Tibial nerve (tissue), 4 donors: ENCODE measurements at regions not wholly inside any gene's neighbourhood (a gene's known extent, or its start where the extent isn't known, plus 50 kb on each side); places are given as distances from the start of the nearest gene placed in this dataset.

Experiments used
- DNase-seq, 2 donors: peaks; one replicate each; pipeline ENCODE4 v3.0.0-alpha.2; 2019; ENCODE audit warnings: low spot score in 2 of 2
- H3K27ac ChIP-seq, 4 donors: fragments of 200-600 bp; sonication (generic) in 3 of 4; one replicate each; pipeline ENCODE4 v1.5.1; 2017 to 2019; ENCODE audit warnings: mild to moderate bottlenecking in 1 of 4
- H3K27me3 ChIP-seq, 2 donors: fragments of 200-600 bp; sonication (generic) in 1 of 2; one replicate each; pipeline versions ENCODE4 v1.5.1 to v1.6.0; 2017 to 2019
- H3K36me3 ChIP-seq, 3 donors: fragments of 200-600 bp; sonication (generic); one replicate each; pipeline ENCODE4 v1.5.1; 2018 to 2019
- H3K4me1 ChIP-seq, 4 donors: fragments of 200-600 bp; sonication (generic) in 3 of 4; one replicate each; pipeline ENCODE4 v1.5.1; 2017 to 2019
- H3K4me3 ChIP-seq, 4 donors: fragments of 200-600 bp; sonication (generic) in 3 of 4; one replicate each; pipeline ENCODE4 v1.5.1; 2017 to 2019; ENCODE audit warnings: mild to moderate bottlenecking in 1 of 4, moderate library complexity in 1 of 4
- H3K9me3 ChIP-seq, 4 donors: fragments of 200-600 bp; sonication (generic) in 3 of 4; one replicate each; pipeline ENCODE4 v1.5.1; 2017 to 2019
- CTCF ChIP-seq, 5 experiments: fragments of 200-600 bp in 3 of 5; fragments of 450-650 bp in 2 of 5; sonication (generic) in 3 of 5; IDR thresholded peaks; one replicate each; pipeline ENCODE4 v1.5.1; 2016 to 2019; ENCODE audit warnings: antibody characterized with exemption in 5 of 5, mild to moderate bottlenecking in 3 of 5, moderate library complexity in 2 of 5
- EP300 ChIP-seq, 2 donors: sonication (generic); formaldehyde crosslinking; IDR thresholded peaks; one replicate each; pipeline ENCODE4 v1.6.1; 2017; ENCODE audit warnings: antibody characterized with exemption in 2 of 2, mild to moderate bottlenecking in 1 of 2
- POLR2A ChIP-seq, 2 donors: fragments of 450-650 bp; IDR thresholded peaks; one replicate each; pipeline ENCODE4 v1.6.1; 2017; ENCODE audit warnings: antibody characterized with exemption in 2 of 2, mild to moderate bottlenecking in 2 of 2, moderate library complexity in 2 of 2
- WGBS, 2 donors: methylation state at CpG; one replicate each; pipeline ENCODE4 v1.1.5; 2018; 5-methylcytosine and 5-hydroxymethylcytosine counted together

- DNase-seq = no peak
- no peak for TF ChIP-seq CTCF (IDR thresholded peaks at IDR 0.05)
- TF ChIP-seq EP300 (IDR thresholded peaks at IDR 0.05) = no peak
- Histone ChIP-seq H3K4me1 (no peaks in the 10 kb centered on the region), H3K27me3 (peaks cover 0 to 6% of the 10 kb centered on the region in 2 donors), H3K4me3 (no peak overlapping the region), H3K9me3 (no peaks in the 10 kb centered on the region), H3K27ac (no peak overlapping the region), H3K36me3 (no peaks in the 10 kb centered on the region)
- WGBS, 2 donors = 54 to 61% methylated on average over 8 of the region's 8 CpGs
These were observed 168.2 kb downstream of the MN1 start for GRCh38 chr22:27633296-27633871.

- no peak for TF ChIP-seq POLR2A (IDR thresholded peaks at IDR 0.05)
- TF ChIP-seq EP300 (IDR thresholded peaks at IDR 0.05) = no peak
- TF ChIP-seq CTCF (IDR thresholded peaks at IDR 0.05) = no peak
- no peak overlapping the region for H3K4me3 ChIP-seq
- H3K27me3 ChIP-seq = peaks cover 0 to 6% of the 10 kb centered on the region in 2 donors
- no peaks in the 10 kb centered on the region for H3K9me3 ChIP-seq
- DNase-seq = no peak
- no peaks in the 10 kb centered on the region for H3K36me3 ChIP-seq
- no peaks in the 10 kb centered on the region for H3K4me1 ChIP-seq
- H3K27ac ChIP-seq = no peak overlapping the region
- WGBS, 2 donors = 84 to 89% methylated on average over 16 to 17 of the region's 17 CpGs
These were observed 167.4 kb downstream of the MN1 start for GRCh38 chr22:27634043-27634740.

DNA sequence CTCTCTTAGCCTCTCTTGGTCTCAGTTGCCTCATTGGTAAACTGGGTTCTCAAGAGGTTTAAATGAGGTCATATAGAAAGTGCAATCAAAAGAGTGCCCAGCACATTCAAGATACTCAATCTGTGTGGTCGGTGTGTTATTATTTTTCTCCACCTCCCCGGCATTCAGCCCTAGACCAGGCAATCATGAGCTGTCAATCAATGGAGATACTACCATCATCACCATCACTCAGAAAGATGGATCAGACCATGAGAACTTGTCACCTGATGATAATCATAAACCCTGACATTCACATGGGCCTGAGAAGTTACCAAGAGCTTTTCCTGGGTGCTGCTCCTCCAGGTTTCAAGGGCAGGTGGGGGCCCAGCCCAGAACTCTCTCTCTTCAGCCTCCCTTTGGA is 166.1 kb downstream of the MN1 start:
- H3K4me1 ChIP-seq = no peaks in the 10 kb centered on the region
- peaks cover 0 to 6% of the 10 kb centered on the region in 2 donors for H3K27me3 ChIP-seq
- TF ChIP-seq CTCF (IDR thresholded peaks at IDR 0.05) = no peak
- TF ChIP-seq POLR2A (IDR thresholded peaks at IDR 0.05) = no peak
- TF ChIP-seq EP300 (IDR thresholded peaks at IDR 0.05) = no peak
- no peak overlapping the region for H3K4me3 ChIP-seq
- H3K27ac ChIP-seq = no peak overlapping the region
- H3K9me3 ChIP-seq = no peaks in the 10 kb centered on the region
- no peak for DNase-seq
- WGBS, 2 donors = 74 to 84% methylated on average over 2 of the region's 2 CpGs
- no peaks in the 10 kb centered on the region for H3K36me3 ChIP-seq

DNA sequence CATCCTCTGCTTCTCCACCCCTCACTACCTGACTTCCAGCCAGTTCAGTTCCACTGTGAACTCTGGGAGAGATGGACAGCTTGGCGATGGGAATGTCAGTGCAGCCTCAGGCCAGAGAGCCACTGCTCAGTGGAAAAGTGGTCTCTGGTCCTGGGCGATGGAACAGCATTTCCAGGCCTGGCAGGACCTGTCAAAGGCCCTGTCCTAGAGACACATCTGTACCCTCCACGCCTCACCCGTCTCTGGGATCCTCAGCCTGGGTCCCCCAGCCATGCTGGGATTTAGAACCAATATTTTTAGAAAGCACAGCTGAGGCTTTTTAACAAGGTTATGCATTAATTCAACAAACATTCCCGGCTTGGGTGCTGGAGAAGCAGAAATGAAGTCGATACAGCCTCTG is 165.7 kb downstream of the MN1 start:
- no peaks in the 10 kb centered on the region for H3K9me3 ChIP-seq
- no peaks in the 10 kb centered on the region for H3K36me3 ChIP-seq
- peaks cover 0 to 6% of the 10 kb centered on the region in 2 donors for H3K27me3 ChIP-seq
- no peak for TF ChIP-seq POLR2A (IDR thresholded peaks at IDR 0.05)
- TF ChIP-seq CTCF (IDR thresholded peaks at IDR 0.05) = no peak
- TF ChIP-seq EP300 (IDR thresholded peaks at IDR 0.05) = no peak
- peaks cover 0 to 2% (median under 1%) of the 10 kb centered on the region in 4 donors for H3K4me1 ChIP-seq
- 85 to 87% methylated on average over 6 of the region's 6 CpGs for WGBS, 2 donors
- no peak overlapping the region for H3K4me3 ChIP-seq
- no peak overlapping the region for H3K27ac ChIP-seq
- DNase-seq = no peak

DNA sequence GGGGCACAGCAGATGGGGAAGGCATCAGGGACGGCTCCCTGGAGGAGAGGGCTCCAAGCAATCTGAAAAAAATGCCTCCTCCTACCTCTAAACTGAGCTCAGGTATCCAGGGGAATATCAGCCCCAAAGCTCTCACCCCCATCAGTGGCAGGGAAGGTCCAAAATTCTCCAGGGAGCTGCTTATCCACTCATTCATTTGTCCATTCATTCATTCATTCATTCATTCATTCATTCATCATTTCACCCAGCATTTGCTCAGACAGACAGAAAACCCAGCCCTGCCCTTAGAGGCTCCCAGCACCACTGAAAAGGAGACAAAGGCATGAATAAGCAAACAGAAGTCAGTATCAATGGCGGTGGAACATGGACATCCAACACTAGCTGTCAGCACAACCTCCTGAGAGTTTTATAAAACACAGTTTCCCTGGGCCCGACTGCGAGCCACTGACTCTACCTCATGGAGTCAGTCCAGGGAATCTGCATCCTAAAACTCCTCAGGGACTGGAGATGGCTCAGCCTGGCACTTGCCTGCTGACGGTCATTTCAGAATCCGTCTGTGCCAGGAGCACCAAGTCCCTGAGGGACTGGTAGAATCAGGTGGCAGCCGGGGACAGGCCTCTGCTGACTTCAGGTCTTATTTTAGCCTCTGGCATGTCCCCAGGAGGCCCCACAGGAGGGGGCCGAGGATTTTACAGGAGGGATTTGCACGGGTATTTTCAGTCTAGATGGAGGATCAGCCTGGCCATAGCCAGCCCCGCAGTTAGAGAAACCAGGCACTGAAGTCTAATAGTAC is 164.6 kb downstream of the MN1 start:
- no peak for TF ChIP-seq POLR2A (IDR thresholded peaks at IDR 0.05)
- TF ChIP-seq CTCF (IDR thresholded peaks at IDR 0.05) = no peak
- no peak overlapping the region for H3K27ac ChIP-seq
- DNase-seq = no peak
- no peaks in the 10 kb centered on the region for H3K9me3 ChIP-seq
- 79 to 88% methylated on average over 7 to 9 of the region's 10 CpGs for WGBS, 2 donors
- H3K36me3 ChIP-seq = no peaks in the 10 kb centered on the region
- H3K27me3 ChIP-seq = peaks cover 0 to 6% of the 10 kb centered on the region in 2 donors
- H3K4me3 ChIP-seq = no peak overlapping the region
- peaks cover 0 to 12% (median 2%) of the 10 kb centered on the region in 4 donors for H3K4me1 ChIP-seq
